H7 (cell line): ENCODE measurements at regions not wholly inside any gene's neighbourhood (a gene's known extent, or its start where the extent isn't known, plus 50 kb on each side); places are given as distances from the start of the nearest gene placed in this dataset.

Experiments used
- DNase-seq: peaks from one replicate; pipeline ENCODE4 v3.0.0; 2012
- H3K27me3 ChIP-seq: 2 replicates; pipeline ENCODE4 v1.6.0; 2011; ENCODE audit warnings: mild to moderate bottlenecking, low read length; ENCODE audit not compliant: control insufficient read depth, insufficient read depth
- H3K36me3 ChIP-seq: replicated peaks from 2 replicates; pipeline ENCODE4 v1.5.1; 2011; ENCODE audit warnings: low read length; ENCODE audit not compliant: control insufficient read depth, insufficient read depth
- H3K4me3 ChIP-seq: 2 replicates; pipeline ENCODE4 v1.5.1; 2011; ENCODE audit warnings: low read depth, mild to moderate bottlenecking, control low read depth, low read length, moderate library complexity; ENCODE audit not compliant: insufficient read depth

DNA sequence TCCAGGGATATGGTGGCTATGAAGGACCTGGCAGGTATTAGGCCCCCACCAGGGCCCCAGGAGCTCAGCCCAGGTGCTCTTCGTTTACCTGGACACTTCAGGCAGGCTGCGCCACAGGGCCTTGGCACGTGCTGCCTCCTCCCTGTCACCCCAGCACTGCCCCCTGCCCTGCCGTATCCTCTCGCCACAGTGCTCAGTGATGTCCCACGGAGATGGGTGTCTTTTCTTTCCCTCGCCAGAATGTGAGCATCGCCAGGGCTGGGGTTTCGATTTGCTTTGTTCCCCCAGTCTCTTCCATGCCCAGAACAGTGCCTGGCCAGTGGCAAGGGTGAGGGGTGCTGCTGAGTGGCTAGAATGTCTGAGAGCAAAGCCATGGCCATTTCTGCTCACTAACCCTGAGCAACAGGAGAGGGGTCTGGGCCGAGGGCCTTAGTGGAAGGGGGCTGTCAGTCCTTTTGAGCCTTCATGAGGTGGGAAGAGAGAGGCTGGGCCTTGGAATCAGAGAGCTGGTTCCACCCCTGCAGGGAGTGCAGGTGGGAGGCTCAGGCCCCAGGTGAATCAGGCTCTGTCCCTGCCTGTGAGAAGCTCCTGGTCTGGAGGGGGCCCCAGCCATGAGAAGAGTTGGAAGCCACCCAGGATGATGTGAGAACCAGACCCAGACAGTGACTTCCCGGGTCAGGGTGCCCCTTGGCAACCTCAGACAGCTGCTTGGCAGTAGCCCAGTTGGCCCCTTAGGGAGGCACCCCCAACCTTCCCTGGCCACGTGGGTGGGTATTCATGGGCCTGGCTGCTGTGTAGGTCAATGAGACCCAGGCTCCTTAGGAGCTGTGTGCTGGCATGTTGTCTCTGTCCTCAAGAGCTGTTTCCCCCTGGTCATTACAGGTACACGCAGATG, 129.9 kb upstream of the HS6ST1 start:
- H3K4me3 ChIP-seq, result no peak overlapping the region
- H3K36me3 ChIP-seq, result no peaks in the 10 kb centered on the region
- DNase-seq, result no peak
- H3K27me3 ChIP-seq, result no peaks in the 10 kb centered on the region

DNA sequence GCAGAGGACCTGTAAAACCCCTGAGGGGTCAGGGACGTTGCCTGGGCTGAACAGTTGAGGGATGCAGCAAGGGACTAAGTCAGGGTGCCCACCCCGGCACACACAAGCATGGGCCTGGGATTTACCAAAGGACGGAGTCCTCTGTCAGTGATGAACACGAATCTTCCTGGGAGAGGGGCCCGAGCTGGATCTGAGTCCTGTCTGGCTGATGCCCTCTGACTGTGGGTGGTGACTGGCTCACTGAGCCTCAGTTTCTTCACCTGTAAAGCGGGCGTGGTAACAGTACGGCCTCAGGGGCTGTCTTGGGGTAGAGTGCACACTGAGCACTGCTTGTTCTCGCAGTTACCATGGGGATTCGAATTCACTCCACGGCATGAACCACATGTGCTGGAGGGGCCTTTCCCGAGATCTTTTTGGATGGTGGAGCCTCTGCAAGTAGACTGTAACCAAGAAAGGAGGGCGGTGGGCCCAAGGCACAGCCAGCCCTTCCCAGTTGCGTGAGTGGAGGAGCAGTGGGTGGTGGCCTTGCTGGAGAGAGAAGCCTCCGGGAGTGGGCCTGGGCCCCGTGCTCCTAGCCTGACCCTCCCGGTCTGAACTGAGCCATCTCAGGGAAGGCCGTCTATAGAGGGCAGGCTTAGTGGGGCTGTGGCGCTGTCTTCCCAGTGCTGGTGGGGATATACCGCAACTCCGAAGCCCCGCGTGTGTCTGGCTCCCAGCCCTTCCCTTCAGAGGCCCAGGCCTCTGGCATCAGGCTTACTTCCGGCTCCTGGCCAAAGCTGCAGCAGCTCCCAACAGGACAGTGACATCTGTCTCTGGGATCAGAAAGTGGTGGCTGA, 130.8 kb upstream of the HS6ST1 start:
- Histone ChIP-seq H3K27me3 (no peaks in the 10 kb centered on the region), H3K36me3 (no peaks in the 10 kb centered on the region), H3K4me3 (no peak overlapping the region)
- DNase-seq, result peak; percentile 80

DNA sequence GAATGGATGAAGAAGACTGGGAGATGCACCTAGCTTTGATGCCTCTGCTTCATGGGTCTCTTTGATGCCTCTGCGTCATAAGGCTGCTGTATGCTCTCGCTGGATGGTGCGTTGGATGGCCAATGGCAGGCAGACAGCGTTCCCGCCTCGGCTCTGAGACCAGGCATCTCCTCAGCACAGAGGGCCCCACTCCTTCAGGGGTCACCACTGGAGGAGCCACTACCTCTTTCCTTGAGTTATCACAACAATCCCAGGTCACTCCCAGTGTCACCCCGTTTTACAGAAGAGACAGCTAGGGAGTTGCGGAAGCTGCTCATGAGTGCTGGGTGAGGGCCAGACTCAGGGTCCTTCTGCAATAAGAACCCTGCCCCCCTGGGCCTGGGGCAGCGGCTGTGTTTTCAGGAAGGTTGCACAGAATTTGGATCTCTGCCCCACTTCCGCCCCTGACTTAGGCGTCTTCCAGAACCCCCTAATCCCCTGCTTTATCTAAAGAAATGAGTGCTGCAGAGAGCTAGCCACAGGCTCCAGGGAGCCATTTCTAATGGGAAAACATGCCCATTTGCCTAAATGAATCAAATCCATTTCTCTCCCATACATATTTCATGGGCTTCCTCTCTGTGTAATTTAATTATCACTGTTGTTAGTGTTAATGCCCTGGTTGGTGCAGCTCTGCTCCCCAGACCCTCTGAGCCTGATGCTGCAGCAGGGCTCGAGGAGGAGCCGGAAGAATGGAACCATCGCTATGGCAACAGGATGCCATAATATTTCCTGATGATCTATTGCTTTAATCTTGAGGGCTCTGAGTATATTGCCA, 131.8 kb upstream of the HS6ST1 start:
- no peaks in the 10 kb centered on the region for H3K27me3 ChIP-seq
- no peaks in the 10 kb centered on the region for H3K36me3 ChIP-seq
- no peak overlapping the region for H3K4me3 ChIP-seq
- DNase-seq, result no peak

DNA sequence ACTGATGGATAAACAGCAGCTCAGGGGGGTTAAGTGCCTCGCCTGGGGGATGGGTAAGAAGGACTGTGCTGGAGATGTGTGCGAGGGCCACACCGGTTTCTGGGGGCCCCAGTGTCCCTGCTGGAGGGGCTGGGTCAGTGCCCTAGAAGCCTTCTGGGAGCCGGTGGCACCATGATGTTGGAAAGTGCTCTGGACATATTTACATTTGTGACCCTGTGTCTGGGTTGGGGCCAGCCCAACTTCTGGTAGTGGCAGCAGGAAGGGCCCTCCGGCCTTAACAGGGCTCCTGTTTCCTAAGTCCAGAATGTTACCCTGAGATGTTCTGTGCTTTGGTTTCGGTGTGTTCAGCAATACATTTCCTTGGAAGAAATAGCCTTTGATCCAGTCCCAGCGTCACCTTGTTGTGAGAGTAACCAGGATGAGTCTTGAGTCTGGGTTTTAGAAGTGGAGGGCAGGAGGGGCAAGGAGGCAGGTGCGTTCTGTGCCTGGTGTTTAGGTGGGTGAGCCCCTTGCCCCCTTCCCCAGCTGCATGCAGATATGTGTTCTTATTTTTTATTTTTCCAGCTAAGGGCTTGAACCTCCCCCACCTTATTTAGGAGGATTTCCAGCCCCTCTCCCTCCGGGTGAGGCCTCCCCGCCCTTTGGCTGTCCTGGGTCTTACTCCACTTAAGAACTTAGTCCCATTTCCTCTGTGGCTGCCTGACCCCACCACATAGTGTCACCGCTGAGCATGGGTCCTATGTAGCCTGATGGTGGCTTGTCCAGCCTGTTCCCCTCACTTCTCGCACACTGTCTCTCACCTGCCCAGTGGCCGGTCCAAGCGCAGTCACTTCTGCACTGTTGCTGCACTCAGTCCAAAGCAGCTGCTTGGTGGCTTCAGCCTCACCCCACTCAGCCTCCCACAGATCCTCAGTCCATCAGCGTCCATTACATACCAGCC, 132.7 kb upstream of the HS6ST1 start:
- no peak for DNase-seq

DNA sequence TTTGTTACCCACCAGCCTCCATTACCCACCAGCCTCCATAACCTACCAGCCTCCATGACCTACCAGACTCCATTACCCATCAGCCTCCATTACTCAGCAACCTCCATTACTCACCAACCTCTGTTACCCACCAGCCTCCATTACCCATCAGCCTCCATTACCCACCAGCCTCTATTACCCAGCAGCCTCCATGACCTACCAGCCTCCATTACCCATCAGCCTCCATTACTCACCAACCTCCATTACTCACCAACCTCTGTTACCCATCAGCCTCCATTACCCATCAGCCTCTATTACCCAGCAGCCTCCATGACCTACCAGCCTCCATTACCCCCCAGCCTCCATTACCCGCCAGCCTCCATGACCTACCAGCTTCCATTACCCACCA, 133.3 kb upstream of the HS6ST1 start:
- H3K4me3 ChIP-seq, result no peak overlapping the region
- H3K36me3 ChIP-seq, result no peaks in the 10 kb centered on the region
- H3K27me3 ChIP-seq, result no peaks in the 10 kb centered on the region
- no peak for DNase-seq

More for the DNA sequence above, 132.7 kb upstream of the HS6ST1 start:
- no peaks in the 10 kb centered on the region for H3K36me3 ChIP-seq
- no peak overlapping the region for H3K4me3 ChIP-seq
- H3K27me3 ChIP-seq, result no peaks in the 10 kb centered on the region

DNA sequence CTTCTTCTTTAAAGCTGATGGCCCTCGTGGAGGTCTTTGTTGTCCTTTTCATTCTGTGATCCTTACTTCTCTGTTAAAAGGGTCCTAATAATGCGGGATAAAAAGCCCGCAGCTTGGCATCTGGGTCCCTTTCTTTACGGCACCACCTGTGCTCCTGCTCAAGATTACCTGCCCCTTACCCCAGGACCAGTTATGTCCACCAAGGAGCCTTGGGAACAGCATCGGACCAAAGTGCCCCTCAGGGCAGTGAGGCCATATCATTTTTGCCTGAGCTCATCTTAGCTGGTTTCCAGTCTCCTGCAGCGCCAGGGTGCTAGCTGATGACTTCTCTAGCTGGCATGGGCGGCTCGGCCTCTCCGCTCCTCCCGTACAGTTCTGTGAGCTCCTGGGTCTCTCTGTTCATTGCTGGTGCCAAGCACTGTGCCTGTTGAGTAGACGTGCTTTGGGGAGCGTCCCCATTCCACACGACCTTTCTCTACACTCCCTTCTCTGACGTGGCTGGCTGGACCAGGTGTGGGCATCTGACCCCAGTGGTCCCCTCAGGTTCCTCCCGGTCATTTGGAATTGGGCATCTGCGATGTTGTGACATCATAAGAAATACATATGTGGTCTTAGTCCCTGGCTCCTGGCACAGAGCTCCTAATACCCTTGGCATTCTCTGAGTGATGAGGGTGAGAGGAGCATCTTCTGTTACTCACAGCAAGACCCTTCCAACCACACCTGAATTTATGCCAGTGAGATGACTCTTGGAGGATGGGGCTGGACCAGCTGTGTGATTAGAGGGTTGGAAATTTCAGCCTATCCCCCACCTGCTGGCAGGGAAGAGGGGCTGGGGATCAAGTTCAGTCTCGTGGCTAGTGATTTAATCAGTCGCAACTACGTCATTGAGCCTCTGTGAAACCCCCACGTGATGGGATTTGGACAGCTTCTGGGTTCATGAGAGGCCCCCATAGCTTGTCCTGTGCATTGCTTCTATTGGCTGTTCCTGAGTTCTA, 134.2 kb upstream of the HS6ST1 start:
- DNase-seq, result no peak
- no peaks in the 10 kb centered on the region for H3K27me3 ChIP-seq
- no peaks in the 10 kb centered on the region for H3K36me3 ChIP-seq
- H3K4me3 ChIP-seq, result no peak overlapping the region

DNA sequence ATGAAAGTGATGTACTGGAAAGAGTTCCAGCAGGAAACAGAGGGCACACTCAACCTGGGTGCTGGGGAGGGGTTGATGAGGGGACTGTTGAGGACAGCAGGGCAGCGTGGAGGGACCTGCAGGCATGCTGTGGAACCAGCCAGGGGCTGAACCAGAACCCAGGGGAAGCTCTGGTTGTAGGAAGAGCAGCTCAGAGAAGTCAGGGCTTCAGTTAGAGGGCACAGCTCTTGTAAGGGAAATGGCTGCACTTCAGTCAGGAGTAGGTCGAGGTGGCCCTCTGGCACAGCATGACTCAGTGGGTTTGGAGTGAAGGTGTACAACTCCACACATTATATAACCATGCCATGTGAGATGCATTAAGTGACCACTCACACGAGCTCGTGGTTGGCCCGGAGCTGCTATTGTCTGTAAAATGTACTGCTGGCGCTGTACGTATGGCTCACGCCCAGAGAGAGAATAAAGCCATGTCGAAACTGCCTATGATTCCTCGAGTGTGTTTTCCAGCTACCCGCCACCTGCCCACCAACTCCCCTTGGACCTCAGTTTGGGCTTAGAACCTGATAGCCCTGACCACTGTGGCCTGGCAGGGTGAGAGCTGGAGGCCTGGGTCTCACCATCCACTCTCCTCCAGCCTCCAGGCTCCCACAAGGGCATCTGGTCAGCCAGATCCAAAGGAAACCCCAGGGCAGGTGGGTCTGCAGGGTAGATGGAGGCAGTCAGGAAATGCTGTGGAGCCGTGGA, 136.5 kb upstream of the HS6ST1 start:
- DNase-seq, result no peak
- H3K27me3 ChIP-seq, result no peaks in the 10 kb centered on the region
- no peaks in the 10 kb centered on the region for H3K36me3 ChIP-seq
- no peak overlapping the region for H3K4me3 ChIP-seq

DNA sequence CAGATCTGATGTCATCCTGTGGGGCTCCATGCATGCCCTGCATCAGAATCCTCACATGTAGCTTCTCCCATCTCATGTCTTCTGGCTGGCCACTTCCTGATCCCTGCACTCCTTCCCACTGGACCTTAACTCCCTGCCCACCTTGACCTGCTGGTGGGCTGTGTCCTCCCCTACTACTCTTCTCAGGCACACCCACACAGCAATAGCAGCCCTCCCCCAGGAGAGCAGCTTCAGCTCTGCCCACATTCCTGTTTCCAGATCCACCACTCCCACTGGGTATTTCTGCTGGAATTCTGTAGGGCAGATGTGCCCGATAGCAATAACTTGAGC, 137.0 kb upstream of the HS6ST1 start:
- Histone ChIP-seq H3K27me3 (no peaks in the 10 kb centered on the region), H3K4me3 (no peak overlapping the region), H3K36me3 (no peaks in the 10 kb centered on the region)
- DNase-seq, result no peak

DNA sequence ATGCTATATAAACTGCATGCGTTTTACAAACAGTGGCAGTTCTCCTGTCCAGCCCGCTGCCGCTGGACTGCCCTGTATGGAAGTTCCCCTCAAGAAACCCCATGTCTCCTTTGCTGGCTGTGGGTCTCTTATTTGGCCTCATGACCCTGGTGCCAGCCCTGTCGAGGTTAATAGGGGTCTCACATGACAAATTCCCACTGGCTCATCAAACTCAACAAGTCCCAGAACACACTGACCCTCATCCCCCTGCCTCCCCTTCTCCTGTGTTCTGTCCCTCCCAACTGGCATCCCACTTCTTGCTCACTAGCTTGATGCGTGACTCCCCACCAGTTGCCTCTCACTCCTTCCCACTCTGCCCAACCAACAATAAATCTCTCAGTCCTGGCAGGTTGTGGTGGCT, 137.6 kb upstream of the HS6ST1 start:
- H3K27me3 ChIP-seq, result no peaks in the 10 kb centered on the region
- no peaks in the 10 kb centered on the region for H3K36me3 ChIP-seq
- no peak overlapping the region for H3K4me3 ChIP-seq
- no peak for DNase-seq

DNA sequence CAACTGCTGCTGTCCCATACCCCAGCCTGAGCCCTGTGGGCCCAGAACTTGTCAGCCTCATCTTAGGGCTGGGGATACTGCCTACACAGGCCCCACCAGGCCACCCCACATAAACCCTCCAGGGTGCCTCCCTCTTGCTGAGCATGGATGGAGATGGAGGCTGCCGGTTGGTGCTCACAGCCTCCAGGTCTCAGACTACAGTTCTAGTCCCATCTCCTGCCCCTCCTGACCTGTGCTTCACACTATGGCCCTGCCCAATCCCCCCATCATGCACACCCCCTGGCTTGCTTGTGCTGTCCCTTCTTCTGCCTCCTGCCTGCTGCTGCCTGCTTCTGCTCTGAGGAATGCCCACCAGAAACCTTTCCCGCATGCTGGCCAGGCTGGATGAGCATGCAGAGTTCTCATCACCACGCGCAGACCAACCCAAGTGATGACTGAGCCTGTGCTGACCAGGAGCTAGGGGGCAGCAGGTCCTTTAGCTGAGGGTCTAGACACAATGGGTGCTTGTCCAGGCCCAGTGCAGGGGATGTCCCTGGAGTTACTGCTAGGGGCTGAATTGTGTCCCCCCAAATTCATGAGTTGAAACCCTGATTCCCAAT, 138.4 kb upstream of the HS6ST1 start:
- Histone ChIP-seq H3K27me3 (no peaks in the 10 kb centered on the region), H3K4me3 (no peak overlapping the region), H3K36me3 (no peaks in the 10 kb centered on the region)
- DNase-seq, result peak; percentile 17

DNA sequence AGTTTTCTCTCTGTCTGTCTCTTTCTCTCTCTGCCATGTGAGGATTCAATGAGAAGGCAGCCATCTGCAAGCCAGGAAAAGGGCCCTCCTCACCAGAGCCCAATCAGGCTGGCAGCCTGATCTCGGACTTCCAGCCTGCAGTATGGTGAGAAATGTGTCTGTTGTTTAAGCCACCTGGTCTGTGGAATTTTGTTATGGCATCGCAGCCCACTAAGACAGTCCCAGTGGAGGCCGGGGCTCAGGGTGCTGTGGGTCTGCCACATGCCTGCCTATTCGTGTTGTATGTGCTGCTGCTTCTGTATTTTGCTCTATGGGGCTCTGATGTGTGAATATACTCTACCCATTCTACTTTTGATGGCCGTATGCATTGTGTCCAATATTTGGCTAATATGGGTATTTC, 139.0 kb upstream of the HS6ST1 start:
- Histone ChIP-seq H3K36me3 (no peaks in the 10 kb centered on the region), H3K27me3 (no peaks in the 10 kb centered on the region), H3K4me3 (no peak overlapping the region)
- no peak for DNase-seq

DNA sequence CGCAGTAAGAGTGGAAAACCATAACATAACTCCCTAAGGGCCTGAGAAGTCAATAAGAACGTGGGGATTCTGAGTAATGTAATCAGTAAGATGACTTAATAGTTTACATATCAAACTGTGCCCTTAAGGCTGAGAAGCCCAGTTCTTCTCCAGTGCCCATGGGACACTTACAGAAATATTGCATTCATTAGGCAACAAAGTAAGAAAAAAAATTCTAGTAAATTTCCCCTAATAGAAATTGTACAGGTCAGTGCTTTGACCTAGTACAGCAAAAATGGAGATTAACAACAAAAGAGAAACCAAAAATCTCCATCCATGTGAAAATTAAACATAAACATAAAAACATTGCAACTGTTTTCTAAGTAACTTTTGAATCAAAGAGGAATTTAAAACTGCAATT, 139.8 kb upstream of the HS6ST1 start:
- Histone ChIP-seq H3K36me3 (no peaks in the 10 kb centered on the region), H3K27me3 (no peaks in the 10 kb centered on the region)

More for the DNA sequence above, 139.8 kb upstream of the HS6ST1 start:
- no peak for DNase-seq
- H3K4me3 ChIP-seq, result no peak overlapping the region
